ENCODE measurements at regions not wholly inside any gene's neighbourhood (a gene's known extent, or its start where the extent isn't known, plus 50 kb on each side); places are given as distances from the start of the nearest gene placed in this dataset.
"Not testable (repeated sequence)": the region's sequence is repeated elsewhere in the genome, so short reads cannot be mapped to it uniquely, and the experiment has no call there.

GRCh38 chr6:78666764-78667163 lies 200.6 kb upstream of the IRAK1BP1 start:
- DNase-seq (ENCODE audit: low spot score in 2 of 2): no peak
- no peaks in the 10 kb centered on the region for H3K36me3 ChIP-seq (replicated peaks)
- H3K4me3 ChIP-seq: no peak overlapping the region
- in situ Hi-C loops (cut with MboI; ENCODE audit: low sequenced_read_pairs): no loop called here
- H3K4me1 ChIP-seq: peaks cover 2% of the 10 kb centered on the region; the same call in 1 of the 2 replicates
- H3K9me3 ChIP-seq: no peaks in the 10 kb centered on the region
- peaks cover 22% of the 10 kb centered on the region for H3K27me3 ChIP-seq (ENCODE audit: low read depth)

GRCh38 chr6:78670156-78670555 lies 197.2 kb upstream of the IRAK1BP1 start:
- peak; percentile 13 to 72 for DNase-seq (ENCODE audit: low spot score in 2 of 2)
- no peaks in the 10 kb centered on the region for H3K9me3 ChIP-seq

GRCh38 chr6:78670802-78671201 lies 196.5 kb upstream of the IRAK1BP1 start:
- Histone ChIP-seq H3K9me3 (no peaks in the 10 kb centered on the region), H3K4me1 (peaks cover 2% of the 10 kb centered on the region; the same call in 1 of the 2 replicates), H3K4me3 (no peak overlapping the region), H3K27me3 (ENCODE audit: low read depth) (peaks cover 31% of the 10 kb centered on the region), H3K36me3 (replicated peaks) (no peaks in the 10 kb centered on the region)
- in situ Hi-C loops (cut with MboI; ENCODE audit: low sequenced_read_pairs): no loop called here
- DNase-seq (ENCODE audit: low spot score in 2 of 2): no peak

More at GRCh38 chr6:78670156-78670555, 197.2 kb upstream of the IRAK1BP1 start:
- in situ Hi-C loops (cut with MboI; ENCODE audit: low sequenced_read_pairs): no loop called here
- Histone ChIP-seq H3K4me3 (no peak overlapping the region), H3K27me3 (ENCODE audit: low read depth) (peaks cover 31% of the 10 kb centered on the region), H3K4me1 (peaks cover 2% of the 10 kb centered on the region; the same call in 1 of the 2 replicates), H3K36me3 (replicated peaks) (no peaks in the 10 kb centered on the region)

- H3K36me3 ChIP-seq (replicated peaks); H3K4me3 ChIP-seq; H3K9me3 ChIP-seq; in situ Hi-C loops (cut with MboI; ENCODE audit: low sequenced_read_pairs); H3K4me1 ChIP-seq: not testable (repeated sequence)
- peaks cover 12% of the 10 kb centered on the region for H3K27me3 ChIP-seq (ENCODE audit: low read depth)
- peak in 1 of 2 experiments; percentile 15 for DNase-seq (ENCODE audit: low spot score in 2 of 2)
Measured at GRCh38 chr6:78676069-78677007, 191.0 kb upstream of the IRAK1BP1 start.

GRCh38 chr6:78688668-78689067 lies 178.7 kb upstream of the IRAK1BP1 start:
- no peaks in the 10 kb centered on the region for H3K36me3 ChIP-seq (replicated peaks)
- DNase-seq (ENCODE audit: low spot score in 2 of 2): no peak
- no peak overlapping the region for H3K4me3 ChIP-seq
- H3K27me3 ChIP-seq (ENCODE audit: low read depth): peaks cover 5% of the 10 kb centered on the region; the same call in 1 of the 2 replicates
- no peaks in the 10 kb centered on the region for H3K4me1 ChIP-seq
- in situ Hi-C loops (cut with MboI; ENCODE audit: low sequenced_read_pairs): no loop called here
- no peaks in the 10 kb centered on the region for H3K9me3 ChIP-seq

GRCh38 chr6:78693835-78694234 lies 173.5 kb upstream of the IRAK1BP1 start:
- DNase-seq (ENCODE audit: low spot score in 2 of 2): no peak
- H3K36me3 ChIP-seq (replicated peaks): no peaks in the 10 kb centered on the region
- no peaks in the 10 kb centered on the region for H3K27me3 ChIP-seq (ENCODE audit: low read depth)
- H3K4me3 ChIP-seq: no peak overlapping the region
- no peaks in the 10 kb centered on the region for H3K4me1 ChIP-seq
- H3K9me3 ChIP-seq: no peaks in the 10 kb centered on the region
- in situ Hi-C loops (cut with MboI; ENCODE audit: low sequenced_read_pairs): no loop called here

- not testable (repeated sequence) for H3K9me3 ChIP-seq
Measured at GRCh38 chr6:78694628-78695027, 172.7 kb upstream of the IRAK1BP1 start.

GRCh38 chr6:78700991-78701390 lies 166.4 kb upstream of the IRAK1BP1 start:
- H3K36me3 ChIP-seq (replicated peaks): no peaks in the 10 kb centered on the region
- no peaks in the 10 kb centered on the region for H3K27me3 ChIP-seq (ENCODE audit: low read depth)
- DNase-seq (ENCODE audit: low spot score in 2 of 2): no peak
- no peaks in the 10 kb centered on the region for H3K4me1 ChIP-seq
- H3K9me3 ChIP-seq: no peaks in the 10 kb centered on the region
- in situ Hi-C loops (cut with MboI; ENCODE audit: low sequenced_read_pairs): no loop called here
- no peak overlapping the region for H3K4me3 ChIP-seq

More at GRCh38 chr6:78694628-78695027, 172.7 kb upstream of the IRAK1BP1 start:
- H3K4me1 ChIP-seq; DNase-seq (ENCODE audit: low spot score in 2 of 2); H3K27me3 ChIP-seq (ENCODE audit: low read depth); in situ Hi-C loops (cut with MboI; ENCODE audit: low sequenced_read_pairs); H3K4me3 ChIP-seq; H3K36me3 ChIP-seq (replicated peaks): not testable (repeated sequence)

GRCh38 chr6:78701407-78701806 lies 165.9 kb upstream of the IRAK1BP1 start:
- Histone ChIP-seq H3K36me3 (replicated peaks) (no peaks in the 10 kb centered on the region), H3K4me3 (no peak overlapping the region), H3K4me1 (no peaks in the 10 kb centered on the region), H3K9me3 (no peaks in the 10 kb centered on the region), H3K27me3 (ENCODE audit: low read depth) (no peaks in the 10 kb centered on the region)
- DNase-seq (ENCODE audit: low spot score in 2 of 2): no peak
- in situ Hi-C loops (cut with MboI; ENCODE audit: low sequenced_read_pairs): no loop called here

GRCh38 chr6:78709021-78709420 lies 158.3 kb upstream of the IRAK1BP1 start:
- Histone ChIP-seq H3K9me3 (no peaks in the 10 kb centered on the region), H3K4me3 (no peak overlapping the region), H3K4me1 (peaks cover 13% of the 10 kb centered on the region), H3K27me3 (ENCODE audit: low read depth) (no peaks in the 10 kb centered on the region), H3K36me3 (replicated peaks) (no peaks in the 10 kb centered on the region)
- in situ Hi-C loops (cut with MboI; ENCODE audit: low sequenced_read_pairs): no loop called here
- peak; percentile 33 to 70 for DNase-seq (ENCODE audit: low spot score in 2 of 2)

- in situ Hi-C loops (cut with MboI; ENCODE audit: low sequenced_read_pairs): no loop called here
- H3K9me3 ChIP-seq: no peaks in the 10 kb centered on the region
- DNase-seq (ENCODE audit: low spot score in 2 of 2): no peak
- no peaks in the 10 kb centered on the region for H3K36me3 ChIP-seq (replicated peaks)
- H3K4me1 ChIP-seq: peaks cover 13% of the 10 kb centered on the region
- no peaks in the 10 kb centered on the region for H3K27me3 ChIP-seq (ENCODE audit: low read depth)
- H3K4me3 ChIP-seq: no peak overlapping the region
Measured at GRCh38 chr6:78713564-78713963, 153.8 kb upstream of the IRAK1BP1 start.

- H3K4me3 ChIP-seq: no peak overlapping the region
- H3K36me3 ChIP-seq (replicated peaks): no peaks in the 10 kb centered on the region
- no peaks in the 10 kb centered on the region; the same call in 1 of the 2 replicates for H3K9me3 ChIP-seq
- no peak for DNase-seq (ENCODE audit: low spot score in 2 of 2)
- H3K4me1 ChIP-seq: no peaks in the 10 kb centered on the region
- H3K27me3 ChIP-seq (ENCODE audit: low read depth): no peaks in the 10 kb centered on the region
- in situ Hi-C loops (cut with MboI; ENCODE audit: low sequenced_read_pairs): no loop called here
Measured at GRCh38 chr6:78744144-78744543, 123.2 kb upstream of the IRAK1BP1 start.

- in situ Hi-C loops (cut with MboI; ENCODE audit: low sequenced_read_pairs): no loop called here
- Histone ChIP-seq H3K27me3 (ENCODE audit: low read depth) (no peaks in the 10 kb centered on the region), H3K4me3 (no peak overlapping the region), H3K9me3 (no peaks in the 10 kb centered on the region; the same call in 1 of the 2 replicates), H3K36me3 (replicated peaks) (no peaks in the 10 kb centered on the region), H3K4me1 (no peaks in the 10 kb centered on the region)
- DNase-seq (ENCODE audit: low spot score in 2 of 2): no peak
Measured at GRCh38 chr6:78746457-78746856, 120.9 kb upstream of the IRAK1BP1 start.

GRCh38 chr6:78749326-78749725 lies 118.0 kb upstream of the IRAK1BP1 start:
- DNase-seq (ENCODE audit: low spot score in 2 of 2): no peak
- in situ Hi-C loops (cut with MboI; ENCODE audit: low sequenced_read_pairs): no loop called here
- no peaks in the 10 kb centered on the region for H3K4me1 ChIP-seq
- no peaks in the 10 kb centered on the region for H3K27me3 ChIP-seq (ENCODE audit: low read depth)
- no peaks in the 10 kb centered on the region for H3K36me3 ChIP-seq (replicated peaks)
- H3K9me3 ChIP-seq: no peaks in the 10 kb centered on the region; the same call in 1 of the 2 replicates
- no peak overlapping the region for H3K4me3 ChIP-seq

All from HAP-1 (cell line).